ENCODE measurements at regions not wholly inside any gene's neighbourhood (a gene's known extent, or its start where the extent isn't known, plus 50 kb on each side); places are given as distances from the start of the nearest gene placed in this dataset.

DNA sequence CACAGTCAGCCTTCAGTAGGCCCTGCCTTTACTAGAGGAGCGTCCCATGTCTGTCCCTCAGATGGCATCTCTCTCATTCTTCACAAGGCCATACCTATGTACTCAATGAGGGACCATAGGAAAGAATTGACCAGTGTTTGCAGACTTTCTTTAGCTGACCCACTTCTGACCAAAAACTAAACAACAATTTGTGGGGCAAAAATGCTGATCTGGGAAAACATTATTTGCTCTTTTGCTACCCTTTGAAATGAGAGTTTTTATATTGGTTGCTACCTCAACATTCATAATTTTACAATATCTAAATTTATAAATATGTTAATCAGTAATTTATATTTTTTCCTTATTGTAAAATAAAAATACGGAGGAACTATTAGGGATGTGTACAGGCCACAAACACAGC, 539.4 kb upstream of the GJE1 start:
- in situ Hi-C loops (cut with HindIII; ENCODE audit: low sequenced_read_pairs), result no loop called here

DNA sequence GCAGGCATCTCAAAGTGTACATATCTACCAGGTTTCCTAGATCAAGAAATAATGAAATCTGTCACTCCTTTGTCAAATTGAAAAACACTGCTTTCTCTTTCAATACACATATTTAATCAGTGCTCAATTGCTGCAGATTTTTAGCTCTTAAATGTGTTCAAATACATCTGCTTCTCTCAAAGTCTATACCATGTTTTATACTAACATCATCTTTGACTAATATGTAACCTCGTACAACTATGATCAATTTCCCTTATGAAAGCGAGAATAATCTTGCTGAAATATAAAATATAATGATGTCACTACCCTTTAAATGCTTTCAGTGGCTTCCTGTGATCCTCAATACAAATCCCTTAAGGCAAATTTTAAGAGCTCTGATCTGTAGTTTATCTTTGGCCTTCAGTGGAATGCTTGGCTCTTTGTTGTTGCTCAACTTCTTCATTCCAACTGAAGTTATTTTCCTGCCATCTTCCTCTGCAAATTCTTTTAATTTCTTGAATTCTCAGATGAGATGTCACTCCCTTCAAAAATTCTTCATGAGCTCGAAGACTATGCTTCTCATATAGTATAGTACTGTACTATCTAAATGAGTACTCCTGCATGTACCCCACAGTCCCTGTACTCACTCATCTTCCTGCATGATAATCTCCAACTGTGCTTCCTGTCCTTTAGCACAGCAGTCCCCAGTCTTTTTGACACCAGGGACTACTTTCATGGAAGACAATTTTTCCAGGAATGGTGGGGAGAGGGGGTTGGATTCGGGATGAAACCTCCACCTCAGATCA, 545.1 kb upstream of the GJE1 start:
- in situ Hi-C loops (cut with HindIII; ENCODE audit: low sequenced_read_pairs), result no loop called here

DNA sequence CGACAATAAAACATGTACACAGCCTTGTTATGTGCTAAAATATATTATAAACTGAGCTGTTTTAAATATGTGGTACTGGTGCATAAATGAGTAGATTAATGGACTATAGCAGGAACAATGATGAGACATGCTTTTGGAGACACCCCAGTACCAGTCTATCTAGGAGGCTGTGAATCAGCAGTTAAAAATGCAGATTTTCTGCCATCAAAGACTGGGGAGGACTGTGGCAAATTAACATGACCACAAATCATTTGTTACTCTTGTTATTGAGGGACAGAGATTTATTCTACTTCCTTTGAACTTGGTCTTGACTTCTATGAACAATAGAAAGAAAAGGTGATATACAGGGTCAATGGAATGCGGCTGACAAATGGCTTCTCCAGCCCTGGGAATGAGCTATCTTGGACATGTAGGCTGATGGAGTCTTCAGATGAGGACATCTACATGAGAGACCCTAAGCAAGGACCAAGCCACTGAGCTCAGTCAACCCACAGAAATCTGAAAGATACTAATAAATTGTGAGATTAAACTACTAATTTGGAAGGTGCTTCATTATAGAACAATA, 551.7 kb upstream of the GJE1 start:
- in situ Hi-C loops (cut with HindIII; ENCODE audit: low sequenced_read_pairs), result no loop called here

DNA sequence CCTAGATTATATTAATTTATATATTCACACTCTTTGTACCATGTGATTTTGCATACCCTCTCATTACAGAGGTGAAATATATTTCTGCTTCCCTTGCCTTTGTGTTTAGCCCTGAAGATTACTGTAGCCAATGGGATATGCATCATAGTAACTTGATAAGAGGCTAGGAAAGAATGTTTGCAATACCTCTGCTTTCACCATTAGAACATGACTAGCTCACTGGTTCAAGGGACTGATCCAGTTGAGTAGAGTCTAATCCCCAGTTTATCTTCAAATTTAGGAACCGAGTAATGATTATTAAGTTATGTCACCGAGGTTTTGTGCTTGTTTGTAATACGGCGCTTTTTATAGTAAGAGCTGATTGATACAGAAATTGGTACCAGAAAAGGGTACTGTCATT, 552.6 kb upstream of the GJE1 start:
- in situ Hi-C loops (cut with HindIII; ENCODE audit: low sequenced_read_pairs), result no loop called here

DNA sequence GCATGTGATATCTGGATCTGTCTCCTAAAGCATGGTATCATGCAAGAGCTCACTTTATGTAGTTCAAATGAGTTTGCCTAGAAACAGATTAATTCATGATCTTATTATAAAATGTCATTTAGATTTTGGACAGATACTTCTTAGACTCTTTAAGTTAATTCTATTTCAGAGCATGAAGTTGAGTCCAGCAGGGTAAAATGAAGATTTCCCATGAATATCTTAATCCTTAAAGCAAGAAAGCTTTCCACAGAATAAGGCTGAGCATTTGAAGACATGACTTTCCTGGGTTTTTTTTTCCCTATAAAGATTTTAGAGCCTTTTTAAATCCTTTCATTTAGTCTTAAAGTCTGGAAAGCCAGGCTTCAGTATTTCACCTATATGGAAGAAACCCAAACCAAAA, 556.0 kb upstream of the GJE1 start:
- in situ Hi-C loops (cut with HindIII; ENCODE audit: low sequenced_read_pairs), result no loop called here

DNA sequence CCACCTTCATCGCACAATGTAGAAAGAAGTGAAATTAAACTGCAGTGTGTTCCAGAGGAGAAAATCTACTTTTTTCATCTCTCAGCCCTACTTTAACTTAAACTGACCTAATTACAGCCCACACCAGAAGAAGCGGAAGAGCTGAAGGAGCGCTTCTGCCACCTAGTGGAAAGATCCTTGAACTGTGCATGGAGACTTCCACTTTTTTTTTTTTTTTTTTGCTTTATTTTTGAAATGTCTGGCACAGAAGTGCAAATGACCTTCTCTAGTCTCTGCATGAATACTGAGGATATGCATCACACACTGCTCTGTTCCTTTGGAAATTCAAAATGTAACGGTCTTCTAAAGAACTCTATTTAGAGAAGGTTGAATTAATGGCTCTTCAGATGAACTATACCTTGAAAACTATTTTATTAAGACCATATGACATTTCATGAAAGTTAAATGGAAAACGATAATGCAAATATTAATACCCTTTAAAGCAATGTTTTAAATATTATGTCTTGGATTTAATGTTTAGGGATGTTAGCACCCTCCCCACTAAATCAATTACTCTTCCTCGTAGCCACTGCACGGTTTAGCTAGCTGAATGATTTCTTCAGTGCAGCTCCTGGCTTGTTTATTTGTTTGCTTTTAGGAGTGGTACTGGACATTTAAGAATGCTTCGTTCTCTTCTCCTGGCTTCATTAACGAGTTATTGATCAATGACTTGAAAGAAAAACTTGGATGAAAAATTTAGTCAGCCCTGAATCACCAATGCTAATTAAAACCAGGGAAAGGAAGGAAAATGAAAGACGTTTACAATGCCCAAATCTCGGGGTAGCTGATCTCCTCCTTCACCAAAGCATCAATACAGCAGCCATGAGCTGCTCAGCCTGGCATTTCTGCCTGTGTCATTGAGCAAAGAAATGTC, 569.6 kb upstream of the GJE1 start:
- in situ Hi-C loops (cut with HindIII; ENCODE audit: low sequenced_read_pairs), result no loop called here

DNA sequence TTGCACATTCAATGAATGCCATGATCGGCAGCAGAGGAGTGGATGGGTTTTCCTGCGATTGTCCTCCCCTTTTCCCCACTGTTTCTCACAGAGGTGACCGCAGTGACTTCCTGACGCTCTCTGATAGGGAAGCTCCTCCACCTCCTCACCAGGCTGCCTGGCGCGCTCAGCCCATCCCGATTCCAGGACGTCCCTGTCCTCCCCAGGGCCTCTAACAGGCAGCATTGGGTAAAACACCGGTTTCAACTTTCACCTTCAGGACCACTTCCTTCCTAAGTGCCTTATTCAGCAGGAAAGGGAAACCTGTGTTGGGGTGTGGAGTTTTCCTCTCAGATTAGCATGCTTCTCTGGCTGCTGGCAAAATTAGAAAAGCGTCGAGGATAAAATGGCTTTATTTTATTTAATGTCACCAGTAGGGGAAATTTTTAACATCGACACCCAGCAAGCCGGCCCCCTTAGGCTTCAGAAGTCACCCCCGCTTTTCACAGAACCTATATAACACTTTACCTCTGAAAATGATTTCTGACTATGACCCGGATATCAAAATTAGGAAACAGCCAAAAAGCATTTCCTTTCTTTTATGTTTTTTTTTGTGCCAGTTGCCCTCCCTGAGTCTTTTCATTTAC, 570.4 kb upstream of the GJE1 start:
- in situ Hi-C loops (cut with HindIII; ENCODE audit: low sequenced_read_pairs), result no loop called here

DNA sequence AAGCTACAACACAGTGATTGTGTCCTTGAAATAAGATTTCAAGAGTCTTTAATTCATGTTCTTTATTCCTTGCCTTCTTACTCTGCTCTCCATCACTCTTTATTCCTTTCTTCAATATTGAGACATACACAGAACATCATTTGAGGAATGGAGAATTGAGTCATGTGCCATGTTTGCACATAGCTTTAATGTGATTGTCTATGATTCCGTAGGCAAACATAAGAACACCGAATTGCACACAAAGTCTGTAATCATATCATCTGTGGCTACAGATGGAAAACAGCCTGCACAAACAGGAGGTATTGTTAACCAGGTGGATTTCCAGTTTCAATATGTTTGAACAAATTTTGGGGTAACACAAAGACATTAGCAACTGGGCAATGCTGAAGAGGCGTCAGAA, 571.6 kb upstream of the GJE1 start:
- in situ Hi-C loops (cut with HindIII; ENCODE audit: low sequenced_read_pairs), result no loop called here

DNA sequence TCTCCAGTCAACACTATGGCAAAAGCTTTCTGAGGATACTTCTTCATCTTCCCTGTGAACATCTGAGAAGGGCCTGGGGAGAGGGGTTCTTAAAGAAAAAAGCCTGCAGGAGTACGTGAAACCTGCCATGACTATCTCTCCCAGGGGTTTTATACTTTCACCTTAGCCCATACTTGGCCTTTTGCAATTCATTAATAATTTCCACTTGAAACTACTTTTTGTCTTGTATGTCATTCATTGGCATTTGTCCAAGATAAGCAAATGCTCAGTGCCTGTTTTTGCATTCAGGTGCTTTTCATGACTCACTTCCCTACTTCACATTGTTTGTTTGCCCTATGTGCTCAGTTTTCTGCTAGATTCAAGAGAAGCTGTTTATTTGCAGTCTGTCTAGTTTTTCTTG, 580.3 kb upstream of the GJE1 start:
- in situ Hi-C loops (cut with HindIII; ENCODE audit: low sequenced_read_pairs), result no loop called here

DNA sequence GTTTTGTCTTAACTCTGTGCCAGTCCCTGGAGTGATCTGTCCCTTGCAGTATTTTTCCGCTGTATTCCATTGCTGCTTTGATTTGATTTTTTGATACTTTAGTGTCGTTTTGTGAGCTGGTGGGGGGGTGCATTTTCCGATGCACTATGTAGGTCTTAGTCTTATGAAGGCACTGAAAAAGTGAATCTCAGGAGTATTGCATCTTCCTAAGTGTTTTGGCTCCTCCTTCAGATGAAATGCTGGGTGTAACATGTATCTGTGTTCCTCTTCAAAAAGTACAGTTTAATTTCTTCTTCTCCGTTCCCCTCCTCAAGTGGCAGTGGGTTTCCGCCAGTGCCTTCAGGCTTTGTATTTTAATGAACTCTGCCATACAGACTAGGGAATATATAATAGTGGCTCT, 580.7 kb upstream of the GJE1 start:
- in situ Hi-C loops (cut with HindIII; ENCODE audit: low sequenced_read_pairs), result no loop called here

DNA sequence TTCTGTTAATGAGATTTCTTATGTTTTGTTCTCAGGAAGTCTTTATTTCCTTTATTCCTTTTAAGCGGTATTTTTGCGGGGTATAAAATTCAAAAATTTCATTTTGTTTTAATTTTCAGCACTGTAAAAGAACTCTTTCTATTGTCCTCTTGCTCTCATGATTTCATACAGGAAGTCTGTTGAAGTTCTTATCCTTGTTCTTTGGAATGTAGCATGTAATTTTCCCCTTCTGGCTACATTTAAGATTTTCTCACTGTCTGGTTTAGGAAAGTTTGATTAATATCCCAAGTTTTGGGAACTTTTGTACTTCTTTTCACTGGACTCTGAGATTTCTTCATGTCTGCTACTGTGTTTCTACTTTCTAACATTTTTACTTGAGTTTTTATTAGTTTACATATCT, 581.4 kb upstream of the GJE1 start:
- in situ Hi-C loops (cut with HindIII; ENCODE audit: low sequenced_read_pairs), result no loop called here

DNA sequence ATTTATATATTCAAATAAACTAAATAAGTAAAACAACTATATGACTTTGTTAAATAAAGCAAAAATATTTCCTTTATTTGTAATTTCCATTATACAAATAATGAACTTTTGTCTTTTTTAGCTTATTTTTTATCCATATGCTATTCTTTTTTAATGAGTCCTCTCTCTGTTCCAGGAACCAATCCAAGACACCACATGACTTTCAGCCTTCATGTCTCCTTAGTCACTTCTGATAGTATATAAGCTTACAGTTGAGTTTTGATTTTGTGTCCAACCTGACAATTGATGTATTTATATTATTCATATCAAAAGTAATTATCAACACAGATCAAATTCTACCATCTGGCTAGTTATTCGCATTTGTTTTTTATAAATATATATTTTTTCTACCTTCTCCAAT, 582.3 kb upstream of the GJE1 start:
- in situ Hi-C loops (cut with HindIII; ENCODE audit: low sequenced_read_pairs), result no loop called here

DNA sequence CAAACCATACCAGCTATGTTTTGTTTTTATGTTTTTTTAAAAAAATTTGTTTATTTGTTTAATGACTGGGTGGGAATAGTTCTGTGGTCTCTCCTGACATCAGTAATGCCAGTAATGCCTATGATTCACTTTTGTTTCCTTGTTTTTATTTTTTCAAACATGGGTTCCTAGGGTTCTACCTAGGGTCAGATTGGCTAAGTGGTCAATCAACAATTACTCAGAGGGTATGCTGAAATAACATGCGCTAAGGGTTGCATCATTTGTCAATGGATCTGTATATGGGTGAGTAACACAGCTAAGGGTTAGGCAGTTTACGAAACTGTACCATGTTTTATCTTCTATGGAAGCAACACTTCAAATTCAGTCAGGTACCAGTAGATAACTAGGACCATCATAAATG, 583.8 kb upstream of the GJE1 start:
- in situ Hi-C loops (cut with HindIII; ENCODE audit: low sequenced_read_pairs), result no loop called here

DNA sequence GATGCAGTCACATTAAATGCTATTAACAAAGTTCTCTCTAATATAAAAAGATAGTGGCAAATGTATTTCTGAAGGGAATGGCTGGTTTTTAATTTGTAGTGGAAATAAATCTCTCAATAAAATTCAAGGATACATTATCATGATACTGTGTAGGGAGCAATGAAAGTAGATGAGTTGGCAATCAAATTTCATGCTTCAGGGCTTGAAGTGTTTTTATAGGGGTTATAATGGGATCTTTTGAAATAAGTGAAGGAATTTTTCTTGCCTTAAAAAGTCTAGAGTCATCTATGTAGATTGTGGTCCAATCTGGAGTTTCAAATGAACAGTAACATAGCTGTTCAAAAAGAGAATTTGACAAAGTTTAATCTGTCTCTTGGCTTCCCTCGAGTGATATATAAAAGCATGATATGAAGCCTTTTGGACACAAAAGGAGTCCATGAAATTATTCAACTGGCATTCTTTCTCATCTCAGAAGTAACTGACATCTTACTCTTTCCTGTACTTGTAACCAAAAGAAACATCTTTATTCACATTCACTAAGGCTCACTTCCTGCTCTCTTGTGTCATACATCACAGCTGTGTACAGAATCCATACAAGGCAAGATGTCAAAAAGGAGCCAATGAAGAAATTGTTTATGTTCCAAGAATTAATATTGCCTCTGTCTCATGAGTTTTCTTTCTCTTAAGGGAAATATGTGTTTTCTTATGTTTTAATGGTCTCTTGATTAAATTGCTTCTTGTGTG, 591.0 kb upstream of the GJE1 start:
- in situ Hi-C loops (cut with HindIII; ENCODE audit: low sequenced_read_pairs), result no loop called here

DNA sequence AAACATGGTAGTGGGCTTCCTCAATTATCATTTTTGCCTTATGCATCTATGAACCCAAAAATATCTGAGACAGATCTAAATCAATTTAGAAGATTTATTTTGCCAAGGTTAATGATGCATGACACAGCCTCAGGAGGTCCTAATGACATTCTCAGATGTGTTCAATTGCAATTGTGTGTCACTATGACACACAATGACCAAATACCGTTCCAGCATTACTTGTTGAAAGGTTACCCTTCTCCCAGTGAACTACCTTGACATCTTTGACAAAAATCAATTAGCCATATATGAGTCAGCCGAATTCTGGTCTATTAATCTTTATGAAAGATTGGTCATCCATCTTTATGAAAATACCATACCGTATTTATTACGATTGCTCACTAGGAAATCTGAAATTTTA, 592.5 kb upstream of the GJE1 start:
- in situ Hi-C loops (cut with HindIII; ENCODE audit: low sequenced_read_pairs), result no loop called here

DNA sequence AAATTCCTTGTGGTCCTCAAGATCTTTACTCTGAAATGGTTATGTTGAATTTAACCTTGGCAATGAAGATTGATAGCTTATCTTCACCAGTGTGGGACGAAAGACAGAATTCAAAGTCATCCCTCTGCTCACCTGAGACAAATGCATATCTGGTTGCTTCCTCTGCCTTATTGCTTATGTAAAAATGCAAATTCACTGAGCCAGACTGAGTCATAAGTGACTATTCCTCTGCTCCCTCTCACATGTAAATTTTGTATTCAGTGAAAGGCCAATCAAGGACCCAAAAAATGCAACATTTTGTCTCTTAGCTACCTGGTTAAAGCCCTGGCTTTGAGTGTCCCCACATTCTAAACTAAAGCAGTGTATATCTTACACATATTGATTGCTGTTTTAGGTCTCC, 593.1 kb upstream of the GJE1 start:
- in situ Hi-C loops (cut with HindIII; ENCODE audit: low sequenced_read_pairs), result no loop called here

DNA sequence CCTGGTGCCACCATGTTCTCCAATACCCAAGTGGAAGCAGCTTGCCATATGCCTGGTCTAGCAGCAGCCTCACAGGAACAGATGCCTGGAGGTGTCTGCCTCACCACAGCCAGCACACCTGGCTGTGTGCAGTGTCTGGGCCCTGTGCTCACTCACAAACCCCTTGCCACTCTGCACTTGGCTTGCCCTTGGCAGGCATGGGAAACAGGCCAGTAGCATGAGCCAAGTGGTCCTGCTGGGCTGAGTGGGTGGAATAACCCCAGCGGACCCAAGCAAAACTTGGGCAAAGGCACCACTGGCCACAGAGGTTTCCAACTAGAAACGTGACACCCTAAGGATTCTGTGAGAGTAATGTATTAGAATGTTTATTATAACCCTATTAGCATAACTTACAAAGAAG, 600.5 kb upstream of the GJE1 start:
- in situ Hi-C loops (cut with HindIII; ENCODE audit: low sequenced_read_pairs), result no loop called here

DNA sequence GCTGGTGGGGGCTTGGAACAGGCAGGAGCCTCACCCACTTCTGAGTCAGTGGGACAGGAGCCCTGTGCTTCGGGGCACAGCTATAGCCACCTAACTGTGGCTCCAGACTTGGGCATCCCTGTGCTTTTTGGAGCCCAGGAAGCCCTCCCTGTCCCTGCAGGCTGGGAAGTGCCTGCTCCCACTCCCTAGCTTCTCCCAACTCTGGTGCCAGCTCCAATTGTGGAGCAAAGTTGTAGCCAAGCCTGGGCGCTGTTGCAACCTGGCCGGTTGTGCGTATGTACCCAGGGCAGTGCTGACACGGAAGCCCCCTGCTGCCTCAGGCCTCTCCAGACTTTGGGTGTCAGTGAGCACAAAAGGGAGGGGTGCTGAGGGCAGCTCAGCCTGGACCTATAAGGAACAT, 601.7 kb upstream of the GJE1 start:
- in situ Hi-C loops (cut with HindIII; ENCODE audit: low sequenced_read_pairs), result no loop called here

DNA sequence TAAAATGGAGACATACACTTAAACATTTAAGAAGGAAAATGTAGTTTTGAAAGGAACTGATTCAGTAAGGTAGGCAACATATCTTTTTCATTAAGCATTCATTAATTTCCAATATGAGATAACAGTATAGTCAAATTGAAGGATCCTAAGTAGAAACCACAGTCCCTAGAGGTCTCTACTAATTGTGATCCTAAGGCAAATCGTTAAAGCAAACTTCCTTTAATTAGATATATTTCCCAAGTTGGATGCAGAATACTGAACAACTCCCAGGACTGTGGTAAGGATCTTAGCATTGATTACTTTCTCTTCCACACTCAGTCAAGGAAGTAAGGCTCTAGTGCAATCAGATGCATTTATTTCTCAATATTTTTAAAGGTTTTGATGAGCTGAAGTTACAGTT, 604.1 kb upstream of the GJE1 start:
- in situ Hi-C loops (cut with HindIII; ENCODE audit: low sequenced_read_pairs), result no loop called here

DNA sequence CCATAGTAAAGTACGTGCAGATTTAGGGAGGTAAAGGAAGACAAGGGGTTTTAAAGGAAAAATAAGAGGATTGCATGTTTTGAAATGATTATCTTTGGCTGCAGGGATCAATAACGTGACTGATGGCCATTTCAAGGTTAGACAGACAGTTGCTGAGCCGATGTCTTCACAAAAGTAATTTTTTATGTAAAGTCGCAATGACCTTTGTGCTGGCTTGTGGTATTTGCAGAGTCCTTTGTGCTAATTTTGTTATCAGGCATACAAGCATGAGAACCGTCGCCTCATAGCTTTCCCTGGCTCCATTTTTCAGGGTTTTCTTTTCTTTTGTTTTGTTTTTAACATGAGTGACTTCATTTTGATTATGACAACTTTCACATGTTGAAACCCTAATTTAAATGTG, 605.7 kb upstream of the GJE1 start:
- in situ Hi-C loops (cut with HindIII; ENCODE audit: low sequenced_read_pairs), result no loop called here

DNA sequence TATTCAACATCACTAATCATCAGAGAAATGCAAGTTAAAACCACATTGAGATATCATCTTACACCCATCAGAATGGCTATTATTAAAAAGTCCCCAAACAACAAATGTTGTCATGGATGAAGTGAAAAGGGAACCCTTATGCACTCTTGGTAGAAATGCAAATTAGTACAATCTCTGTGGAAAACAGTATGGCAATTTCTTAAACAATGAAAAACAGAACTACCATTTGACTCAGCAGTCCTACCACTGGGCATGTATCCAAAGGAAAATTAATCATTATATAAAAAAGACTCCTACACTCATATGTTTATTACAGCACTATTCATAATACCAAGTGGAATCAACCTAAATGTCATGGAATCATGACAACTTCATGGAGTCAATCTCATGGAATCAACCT, 611.3 kb upstream of the GJE1 start:
- in situ Hi-C loops (cut with HindIII; ENCODE audit: low sequenced_read_pairs), result no loop called here
